ENCODE measurements at regions not wholly inside any gene's neighbourhood (a gene's known extent, or its start where the extent isn't known, plus 50 kb on each side); places are given as distances from the start of the nearest gene placed in this dataset.

GRCh38 chr1:198889101-198889500, 250.3 kb downstream of the PTPRC start:
- no peak for TF ChIP-seq CTCF (conservative IDR thresholded peaks at IDR 0.05)
- DNase-seq: no peak
- Histone ChIP-seq H3K9ac (ENCODE audit: extremely low read depth, low read length, poor library complexity, severe bottlenecking) (no peak overlapping the region), H3K27me3 (ENCODE audit: control insufficient read depth, insufficient read depth, low read length, poor library complexity, severe bottlenecking) (no peaks in the 10 kb centered on the region), H3K27ac (ENCODE audit: low read depth, low read length) (no peak overlapping the region), H3K36me3 (ENCODE audit: control insufficient read depth, insufficient read depth, low read length) (no peaks in the 10 kb centered on the region), H3K9me3 (ENCODE audit: control insufficient read depth, low read length) (no peaks in the 10 kb centered on the region), H3K4me3 (ENCODE audit: low read length) (no peak overlapping the region), H3K4me1 (ENCODE audit: control insufficient read depth, insufficient read depth, low read length) (no peaks in the 10 kb centered on the region)
- no peaks in the 10 kb centered on the region for H3K27me3 Mint-ChIP-seq (ENCODE audit: insufficient read depth)
- 100% methylated on average over 1 of the region's 1 CpG; no CpG with 5 or more reads in 1 of the 2 experiments for WGBS, 2 experiments (ENCODE audit: insufficient coverage in 1 of 2, insufficient read length in 1 of 2)
- no peak overlapping the region for H3K27ac Mint-ChIP-seq
- H3K4me3 Mint-ChIP-seq: no peak overlapping the region
- H3K4me1 Mint-ChIP-seq: no peaks in the 10 kb centered on the region
- no peaks in the 10 kb centered on the region for H3K9me3 Mint-ChIP-seq
- no peaks in the 10 kb centered on the region for H3K36me3 Mint-ChIP-seq (ENCODE audit: low read depth)

GRCh38 chr1:198889749-198890148, 250.9 kb downstream of the PTPRC start:
- H3K4me3 Mint-ChIP-seq: no peak overlapping the region
- Histone ChIP-seq H3K27me3 (ENCODE audit: control insufficient read depth, insufficient read depth, low read length, poor library complexity, severe bottlenecking) (no peaks in the 10 kb centered on the region), H3K4me1 (ENCODE audit: control insufficient read depth, insufficient read depth, low read length) (no peaks in the 10 kb centered on the region), H3K9me3 (ENCODE audit: control insufficient read depth, low read length) (no peaks in the 10 kb centered on the region), H3K9ac (ENCODE audit: extremely low read depth, low read length, poor library complexity, severe bottlenecking) (no peak overlapping the region), H3K27ac (ENCODE audit: low read depth, low read length) (no peak overlapping the region), H3K36me3 (ENCODE audit: control insufficient read depth, insufficient read depth, low read length) (no peaks in the 10 kb centered on the region), H3K4me3 (ENCODE audit: low read length) (no peak overlapping the region)
- no peak for DNase-seq
- no peaks in the 10 kb centered on the region for H3K36me3 Mint-ChIP-seq (ENCODE audit: low read depth)
- no peaks in the 10 kb centered on the region for H3K9me3 Mint-ChIP-seq
- 67% methylated on average over 1 of the region's 1 CpG; no CpG with 5 or more reads in 1 of the 2 experiments for WGBS, 2 experiments (ENCODE audit: insufficient coverage in 1 of 2, insufficient read length in 1 of 2)
- TF ChIP-seq CTCF (conservative IDR thresholded peaks at IDR 0.05): no peak
- H3K4me1 Mint-ChIP-seq: no peaks in the 10 kb centered on the region
- no peaks in the 10 kb centered on the region for H3K27me3 Mint-ChIP-seq (ENCODE audit: insufficient read depth)
- H3K27ac Mint-ChIP-seq: no peak overlapping the region

- no peak for DNase-seq
- Mint-ChIP-seq H3K36me3 (ENCODE audit: low read depth) (no peaks in the 10 kb centered on the region), H3K27me3 (ENCODE audit: insufficient read depth) (no peaks in the 10 kb centered on the region), H3K27ac (no peak overlapping the region), H3K9me3 (no peaks in the 10 kb centered on the region), H3K4me3 (no peak overlapping the region), H3K4me1 (no peaks in the 10 kb centered on the region)
- no peak overlapping the region for H3K9ac ChIP-seq (ENCODE audit: extremely low read depth, low read length, poor library complexity, severe bottlenecking)
- no peaks in the 10 kb centered on the region for H3K9me3 ChIP-seq (ENCODE audit: control insufficient read depth, low read length)
- 85% methylated on average over 4 of the region's 4 CpGs; no CpG with 5 or more reads in 1 of the 2 experiments for WGBS, 2 experiments (ENCODE audit: insufficient coverage in 1 of 2, insufficient read length in 1 of 2)
- no peak overlapping the region for H3K27ac ChIP-seq (ENCODE audit: low read depth, low read length)
- no peaks in the 10 kb centered on the region for H3K36me3 ChIP-seq (ENCODE audit: control insufficient read depth, insufficient read depth, low read length)
- no peak for TF ChIP-seq CTCF (conservative IDR thresholded peaks at IDR 0.05)
- no peaks in the 10 kb centered on the region for H3K4me1 ChIP-seq (ENCODE audit: control insufficient read depth, insufficient read depth, low read length)
- H3K4me3 ChIP-seq (ENCODE audit: low read length): no peak overlapping the region
- H3K27me3 ChIP-seq (ENCODE audit: control insufficient read depth, insufficient read depth, low read length, poor library complexity, severe bottlenecking): no peaks in the 10 kb centered on the region
Measured at GRCh38 chr1:198890214-198890930, 251.5 kb downstream of the PTPRC start.

Data from endodermal cell (in vitro differentiated cells).